ENCODE measurements at regions not wholly inside any gene's neighbourhood (a gene's known extent, or its start where the extent isn't known, plus 50 kb on each side); places are given as distances from the start of the nearest gene placed in this dataset.

- in situ Hi-C loops (cut with MboI; ENCODE audit: low pct_unique_long_range_greater_than_20kb, low sequenced_read_pairs, unreplicated experiment) = no loop called here
- DNase-seq (ENCODE audit: low spot score) = no peak
- TF ChIP-seq, protein P1, sequence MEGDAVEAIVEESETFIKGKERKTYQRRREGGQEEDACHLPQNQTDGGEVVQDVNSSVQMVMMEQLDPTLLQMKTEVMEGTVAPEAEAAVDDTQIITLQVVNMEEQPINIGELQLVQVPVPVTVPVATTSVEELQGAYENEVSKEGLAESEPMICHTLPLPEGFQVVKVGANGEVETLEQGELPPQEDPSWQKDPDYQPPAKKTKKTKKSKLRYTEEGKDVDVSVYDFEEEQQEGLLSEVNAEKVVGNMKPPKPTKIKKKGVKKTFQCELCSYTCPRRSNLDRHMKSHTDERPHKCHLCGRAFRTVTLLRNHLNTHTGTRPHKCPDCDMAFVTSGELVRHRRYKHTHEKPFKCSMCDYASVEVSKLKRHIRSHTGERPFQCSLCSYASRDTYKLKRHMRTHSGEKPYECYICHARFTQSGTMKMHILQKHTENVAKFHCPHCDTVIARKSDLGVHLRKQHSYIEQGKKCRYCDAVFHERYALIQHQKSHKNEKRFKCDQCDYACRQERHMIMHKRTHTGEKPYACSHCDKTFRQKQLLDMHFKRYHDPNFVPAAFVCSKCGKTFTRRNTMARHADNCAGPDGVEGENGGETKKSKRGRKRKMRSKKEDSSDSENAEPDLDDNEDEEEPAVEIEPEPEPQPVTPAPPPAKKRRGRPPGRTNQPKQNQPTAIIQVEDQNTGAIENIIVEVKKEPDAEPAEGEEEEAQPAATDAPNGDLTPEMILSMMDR (IDR thresholded peaks at IDR 0.05; ENCODE audit: extremely low read depth, insufficient read depth, missing control alignments) = no peak
Measured at GRCh38 chr3:174533286-174533685, 325.8 kb upstream of the NAALADL2 start.

DNA sequence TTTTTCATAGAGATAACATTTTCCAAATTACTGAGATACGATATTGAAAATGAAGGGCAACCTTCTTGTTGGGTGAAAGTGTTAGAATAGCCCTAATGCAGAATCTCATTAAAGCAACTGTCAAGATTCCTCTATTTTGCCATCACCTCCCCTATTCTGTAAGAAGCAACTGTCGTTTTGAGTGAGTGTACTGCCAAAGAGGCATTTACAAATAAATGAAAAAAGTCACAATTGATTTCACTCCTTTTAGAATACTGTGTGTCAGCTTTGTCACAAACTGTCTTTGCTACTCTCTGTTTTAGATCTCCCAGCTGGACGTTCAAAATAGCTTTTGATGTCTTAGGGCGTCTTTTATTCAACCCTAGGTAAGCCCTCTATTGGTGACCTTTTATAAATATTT is 322.8 kb upstream of the NAALADL2 start:
- no peak for DNase-seq (ENCODE audit: low spot score)
- TF ChIP-seq, protein P1 (IDR thresholded peaks at IDR 0.05; ENCODE audit: extremely low read depth, insufficient read depth, missing control alignments) = no peak
- in situ Hi-C loops (cut with MboI; ENCODE audit: low pct_unique_long_range_greater_than_20kb, low sequenced_read_pairs, unreplicated experiment) = no loop called here

DNA sequence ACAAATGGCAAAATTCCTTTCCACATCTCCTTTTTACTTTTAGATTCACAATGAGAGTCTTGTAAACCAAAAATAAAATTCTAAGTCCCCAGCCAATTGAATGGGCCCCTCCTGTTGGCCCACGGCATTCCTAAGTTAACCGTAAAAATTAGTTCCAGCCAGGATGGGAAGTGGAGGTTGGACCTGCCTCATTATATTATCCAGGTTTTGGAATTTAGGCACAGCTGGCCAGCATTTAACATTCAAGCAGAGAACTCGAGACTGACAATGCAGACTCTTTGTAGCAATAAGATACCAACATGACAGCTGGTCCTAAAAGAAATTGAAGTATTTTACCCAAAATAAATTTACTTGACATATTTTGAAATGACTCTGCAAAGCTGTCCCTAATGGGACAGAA is 321.0 kb upstream of the NAALADL2 start:
- DNase-seq (ENCODE audit: low spot score) = no peak
- TF ChIP-seq, protein P1 (IDR thresholded peaks at IDR 0.05; ENCODE audit: extremely low read depth, insufficient read depth, missing control alignments) = no peak
- in situ Hi-C loops (cut with MboI; ENCODE audit: low pct_unique_long_range_greater_than_20kb, low sequenced_read_pairs, unreplicated experiment) = no loop called here

GRCh38 chr3:174540116-174540908 is 318.8 kb upstream of the NAALADL2 start:
- TF ChIP-seq, protein P1 (IDR thresholded peaks at IDR 0.05; ENCODE audit: extremely low read depth, insufficient read depth, missing control alignments) = no peak
- DNase-seq (ENCODE audit: low spot score) = no peak
- in situ Hi-C loops (cut with MboI; ENCODE audit: low pct_unique_long_range_greater_than_20kb, low sequenced_read_pairs, unreplicated experiment) = no loop called here

- DNase-seq (ENCODE audit: low spot score) = no peak
- TF ChIP-seq, protein P1 (IDR thresholded peaks at IDR 0.05; ENCODE audit: extremely low read depth, insufficient read depth, missing control alignments) = no peak
- in situ Hi-C loops (cut with MboI; ENCODE audit: low pct_unique_long_range_greater_than_20kb, low sequenced_read_pairs, unreplicated experiment) = no loop called here
Measured at GRCh38 chr3:174541708-174542315, 317.3 kb upstream of the NAALADL2 start.

GRCh38 chr3:174547801-174548435 is 311.2 kb upstream of the NAALADL2 start:
- in situ Hi-C loops (cut with MboI; ENCODE audit: low pct_unique_long_range_greater_than_20kb, low sequenced_read_pairs, unreplicated experiment) = no loop called here
- TF ChIP-seq, protein P1 (IDR thresholded peaks at IDR 0.05; ENCODE audit: extremely low read depth, insufficient read depth, missing control alignments) = no peak
- DNase-seq (ENCODE audit: low spot score) = no peak
